Spleen (tissue), 11 donors: ENCODE measurements at regions not wholly inside any gene's neighbourhood (a gene's known extent, or its start where the extent isn't known, plus 50 kb on each side); places are given as distances from the start of the nearest gene placed in this dataset.

Experiments
- DNase-seq: peaks from one replicate; pipeline ENCODE4 v3.0.0-alpha.2; 2020
- H3K27ac ChIP-seq, 8 donors: fragments of 200-600 bp; sonication (generic) in 7 of 8; 1 replicate in 4 of 8; 2 replicates in 4 of 8; pipeline versions ENCODE4 v1.5.0 to v1.8.0; 2016 to 2021; ENCODE audit warnings: inconsistent platforms in 4 of 8, mild to moderate bottlenecking in 4 of 8, moderate library complexity in 1 of 8
- H3K27me3 ChIP-seq, 7 donors: fragments of 200-600 bp; sonication (generic) in 6 of 7; replicated peaks in 1 of 7; 1 replicate in 4 of 7; 2 replicates in 3 of 7; pipeline versions ENCODE4 v1.5.0 to v1.8.0; 2016 to 2021; ENCODE audit warnings: inconsistent platforms in 3 of 7, mild to moderate bottlenecking in 1 of 7
- H3K36me3 ChIP-seq, 6 donors: fragments of 200-600 bp; sonication (generic) in 5 of 6; 1 replicate in 4 of 6; 2 replicates in 2 of 6; pipeline versions ENCODE4 v1.5.0 to v1.8.0; 2016 to 2021; ENCODE audit warnings: inconsistent platforms in 2 of 6
- H3K4me1 ChIP-seq, 6 donors: fragments of 200-600 bp; sonication (generic) in 5 of 6; 1 replicate in 3 of 6; 2 replicates in 3 of 6; pipeline versions ENCODE4 v1.5.0 to v1.8.0; 2016 to 2021; ENCODE audit warnings: inconsistent platforms in 3 of 6
- H3K4me3 ChIP-seq, 8 donors: fragments of 200-600 bp; sonication (generic) in 7 of 8; 1 replicate in 4 of 8; 2 replicates in 4 of 8; pipeline versions ENCODE4 v1.5.0 to v1.8.0; 2016 to 2021; ENCODE audit warnings: inconsistent platforms in 4 of 8, mild to moderate bottlenecking in 4 of 8, moderate library complexity in 2 of 8
- H3K9me3 ChIP-seq, 8 donors: fragments of 200-600 bp; sonication (generic) in 7 of 8; 1 replicate in 4 of 8; 2 replicates in 4 of 8; pipeline versions ENCODE4 v1.5.0 to v1.8.0; 2016 to 2021; ENCODE audit warnings: inconsistent platforms in 4 of 8
- CTCF ChIP-seq, 11 experiments: fragments of 200-600 bp in 7 of 11; fragments of 450-650 bp in 4 of 11; sonication (generic) in 4 of 11; IDR thresholded peaks in 8 of 11; conservative IDR thresholded peaks in 3 of 11; 1 replicate in 7 of 11; 2 replicates in 4 of 11; pipeline versions ENCODE4 v1.4.0 to v1.8.0; 2016 to 2021; ENCODE audit warnings: antibody characterized with exemption in 11 of 11, inconsistent platforms in 4 of 11, mild to moderate bottlenecking in 1 of 11
- POLR2A ChIP-seq, 3 donors: fragments of 450-650 bp; IDR thresholded peaks; one replicate each; pipeline ENCODE4 v1.5.1; 2017; ENCODE audit warnings: antibody characterized with exemption in 3 of 3, mild to moderate bottlenecking in 1 of 3
- POLR2AphosphoS5 ChIP-seq, 3 donors: sonication (generic); formaldehyde crosslinking; IDR thresholded peaks; one replicate each; pipeline ENCODE4 v1.5.1; 2017; ENCODE audit warnings: antibody characterized with exemption in 3 of 3
- WGBS, 5 donors: extraction: QIAGEN DNeasy Blood & Tissue Kit in 3 of 5; methylation state at CpG; one replicate each; pipeline versions ENCODE4 v1.1.5 to v1.1.7; 2013 to 2018; 5-methylcytosine and 5-hydroxymethylcytosine counted together
- intact Hi-C: fragments of 100-400 bp; cut with DNase I; formaldehyde crosslinking; loops from one replicate; pipeline ENCODE4 v1.15.0; 2023; ENCODE audit warnings: low total_unique reads
- donor health status: healthy with polysubstance abuse.
- donor health status: DM: no; HTN: no; CAD: no; lungs with moderate emphysema.
- donor health status: DM: no; HTN: no; CAD: no.
- donor health status: Bipolar disorder and iron deficiency.
- donor health status: healthy.
- donor health status: DM: no; HTN: no; CAD: no.
- donor health status: DM: yes; HTN: yes; CAD: no.

- Histone ChIP-seq H3K9me3 (no peaks in the 10 kb centered on the region), H3K27ac (no peak overlapping the region), H3K27me3 (no peaks in the 10 kb centered on the region), H3K4me3 (no peak overlapping the region), H3K4me1 (no peaks in the 10 kb centered on the region), H3K36me3 (no peaks in the 10 kb centered on the region)
- TF ChIP-seq POLR2A (IDR thresholded peaks at IDR 0.05) (no peak), POLR2AphosphoS5 (IDR thresholded peaks at IDR 0.05) (no peak), CTCF (IDR thresholded peaks at IDR 0.05 in 8 of 11, conservative IDR thresholded peaks at IDR 0.05 in 3 of 11) (no peak)
- 42 to 74% (median 68%) methylated on average over 1 of the region's 1 CpG for WGBS, 5 donors
- no peak for DNase-seq
- intact Hi-C loops = no loop called here
These were observed 396.5 kb upstream of the DSEL start for GRCh38 chr18:67913040-67913439.

GRCh38 chr18:67901573-67901972 lies 385.1 kb upstream of the DSEL start:
- Histone ChIP-seq H3K27me3 (no peaks in the 10 kb centered on the region), H3K27ac (no peak overlapping the region), H3K4me3 (no peak overlapping the region), H3K4me1 (no peaks in the 10 kb centered on the region), H3K36me3 (no peaks in the 10 kb centered on the region), H3K9me3 (no peaks in the 10 kb centered on the region)
- TF ChIP-seq POLR2A (IDR thresholded peaks at IDR 0.05) = no peak
- TF ChIP-seq CTCF (IDR thresholded peaks at IDR 0.05 in 8 of 11, conservative IDR thresholded peaks at IDR 0.05 in 3 of 11) = no peak
- TF ChIP-seq POLR2AphosphoS5 (IDR thresholded peaks at IDR 0.05) = no peak
- intact Hi-C loops = no loop called here
- 82 to 89% (median 85%) methylated on average over 5 of the region's 5 CpGs for WGBS, 5 donors
- DNase-seq = no peak

GRCh38 chr18:67896451-67896850 lies 379.9 kb upstream of the DSEL start:
- intact Hi-C loops = no loop called here
- WGBS, 5 donors = 58 to 76% (median 69%) methylated on average over 1 of the region's 1 CpG

GRCh38 chr18:67893916-67894315 lies 377.4 kb upstream of the DSEL start:
- no peaks in the 10 kb centered on the region for H3K9me3 ChIP-seq
- H3K27me3 ChIP-seq = no peaks in the 10 kb centered on the region
- H3K4me1 ChIP-seq = no peaks in the 10 kb centered on the region
- intact Hi-C loops = no loop called here
- H3K36me3 ChIP-seq = no peaks in the 10 kb centered on the region
- WGBS, 5 donors = 69 to 79% (median 70%) methylated on average over 3 of the region's 3 CpGs
- H3K27ac ChIP-seq = no peak overlapping the region
- TF ChIP-seq POLR2AphosphoS5 (IDR thresholded peaks at IDR 0.05) = no peak
- no peak for TF ChIP-seq POLR2A (IDR thresholded peaks at IDR 0.05)
- TF ChIP-seq CTCF (IDR thresholded peaks at IDR 0.05 in 8 of 11, conservative IDR thresholded peaks at IDR 0.05 in 3 of 11) = no peak
- no peak overlapping the region for H3K4me3 ChIP-seq
- DNase-seq = no peak

More at GRCh38 chr18:67896451-67896850, 379.9 kb upstream of the DSEL start:
- no peak overlapping the region for H3K4me3 ChIP-seq
- no peaks in the 10 kb centered on the region for H3K27me3 ChIP-seq
- no peak for DNase-seq
- no peaks in the 10 kb centered on the region for H3K4me1 ChIP-seq
- no peaks in the 10 kb centered on the region for H3K36me3 ChIP-seq
- no peak overlapping the region for H3K27ac ChIP-seq
- TF ChIP-seq POLR2A (IDR thresholded peaks at IDR 0.05) = no peak
- no peak for TF ChIP-seq POLR2AphosphoS5 (IDR thresholded peaks at IDR 0.05)
- TF ChIP-seq CTCF (IDR thresholded peaks at IDR 0.05 in 8 of 11, conservative IDR thresholded peaks at IDR 0.05 in 3 of 11) = no peak
- H3K9me3 ChIP-seq = no peaks in the 10 kb centered on the region
